NCI-H510A (cell line): ENCODE measurements at regions not wholly inside any gene's neighbourhood (a gene's known extent, or its start where the extent isn't known, plus 50 kb on each side); places are given as distances from the start of the nearest gene placed in this dataset.
"Not testable (repeated sequence)": the region's sequence is repeated elsewhere in the genome, so short reads cannot be mapped to it uniquely, and the experiment has no call there.

Source experiments
- DNase-seq: peaks from one replicate; lab custom pipeline; 2025; lab: John Stamatoyannopoulos, UW

- DNase-seq, result no peak
These were observed 127.1 kb upstream of the GLRA1 start for GRCh38 chr5:152051499-152052454.

DNA sequence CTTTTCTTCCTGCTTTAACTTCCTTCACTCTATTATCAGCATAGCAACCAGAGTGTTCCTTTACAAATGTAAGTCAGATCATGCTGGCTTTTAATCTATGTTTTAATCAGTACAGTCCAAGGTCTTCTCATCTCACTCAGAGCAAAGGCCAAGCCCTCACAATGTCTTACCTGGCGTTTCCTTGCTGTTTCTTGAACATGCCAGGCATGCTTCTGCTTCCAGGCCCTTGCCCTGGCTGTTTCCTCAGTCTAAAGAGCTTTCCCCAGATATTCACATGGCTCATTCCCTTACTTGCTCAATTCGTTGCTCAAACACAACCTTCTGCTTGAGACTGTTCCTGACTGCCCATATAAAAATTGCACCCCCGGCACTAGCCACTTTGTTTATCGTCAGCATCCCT lies 121.7 kb upstream of the GLRA1 start:
- no peak for DNase-seq

GRCh38 chr5:152038856-152039255 lies 114.2 kb upstream of the GLRA1 start:
- DNase-seq, result peak; percentile 16

- not testable (repeated sequence) for DNase-seq
These were observed 101.8 kb upstream of the GLRA1 start for GRCh38 chr5:152026328-152027024.

DNA sequence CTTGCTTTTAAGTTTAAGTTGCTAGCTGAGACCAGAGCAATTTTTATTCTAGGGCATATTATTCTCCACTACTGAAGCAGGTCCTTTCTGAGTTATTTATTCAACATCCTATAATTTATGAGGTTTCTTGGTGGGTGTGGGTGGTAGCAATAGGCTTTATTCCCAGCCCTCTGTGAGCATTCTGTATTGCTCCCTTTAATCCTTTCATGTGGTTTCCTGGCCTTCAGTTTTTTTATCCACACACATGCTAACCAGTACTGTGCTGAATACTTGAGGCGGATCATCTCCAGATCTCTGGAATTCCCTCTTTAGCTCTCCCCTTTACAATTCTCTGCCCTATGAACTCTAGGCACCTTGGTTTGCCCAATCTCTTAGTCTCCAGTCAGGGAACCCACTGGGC lies 91.8 kb upstream of the GLRA1 start:
- no peak for DNase-seq

- DNase-seq, result no peak
These were observed 83.1 kb upstream of the GLRA1 start for GRCh38 chr5:152007653-152008335.

GRCh38 chr5:152004095-152004494 lies 79.4 kb upstream of the GLRA1 start:
- DNase-seq, result no peak
